Psoas muscle (tissue), 7 donors: ENCODE measurements at regions not wholly inside any gene's neighbourhood (a gene's known extent, or its start where the extent isn't known, plus 50 kb on each side); places are given as distances from the start of the nearest gene placed in this dataset.

Experiments
- ATAC-seq, 4 donors: fragments of 200-7000 bp; cut with Tn5 transposase; one replicate each; pipeline ENCODE4 v1.9.1; 2020; ENCODE audit warnings: moderate library complexity in 3 of 4, mild to moderate bottlenecking in 2 of 4
- DNase-seq, 2 donors: peaks; one replicate each; pipeline ENCODE4 v3.0.0-alpha.2; 2020
- H3K27ac ChIP-seq: fragments of 200-600 bp; one replicate; pipeline ENCODE4 v1.8.0; 2022
- H3K27me3 ChIP-seq, 3 donors: fragments of 200-600 bp in 1 of 3; one replicate each; pipeline versions ENCODE4 v1.6.1 to v1.8.0; 2013 to 2022; ENCODE audit warnings: low read length in 2 of 3, mild to moderate bottlenecking in 2 of 3, moderate library complexity in 1 of 3; ENCODE audit not compliant: insufficient read depth in 3 of 3
- H3K36me3 ChIP-seq, 2 donors: fragments of 200-600 bp in 1 of 2; one replicate each; pipeline versions ENCODE4 v1.6.1 to v1.8.0; 2013 to 2022; ENCODE audit warnings: low read depth in 1 of 2, mild to moderate bottlenecking in 1 of 2, moderate library complexity in 1 of 2; ENCODE audit not compliant: insufficient read depth in 1 of 2
- H3K4me1 ChIP-seq: fragments of 200-600 bp; one replicate; pipeline ENCODE4 v1.8.0; 2022
- H3K4me3 ChIP-seq: fragments of 200-600 bp; one replicate; pipeline ENCODE4 v1.8.0; 2022; ENCODE audit warnings: mild to moderate bottlenecking
- H3K9me3 ChIP-seq: fragments of 200-600 bp; one replicate; pipeline ENCODE4 v1.8.0; 2022
- WGBS, 3 donors: extraction: QIAGEN DNeasy Blood & Tissue Kit; methylation state at CpG; one replicate each; pipeline versions ENCODE4 v1.1.6 to v1.1.7; 2013; 5-methylcytosine and 5-hydroxymethylcytosine counted together
- intact Hi-C, 2 donors: fragments of 100-400 bp; cut with DNase I; formaldehyde crosslinking; loops; one replicate each; pipeline versions ENCODE4 v1.11.0 to v1.14.2; 2022
- TF ChIP-seq, protein P1 (sequence below): fragments of 200-600 bp; IDR thresholded peaks from one replicate; pipeline ENCODE4 v1.8.0; 2022; ENCODE audit warnings: antibody characterized with exemption
- donor health status: healthy with polysubstance abuse.
- donor health status: DM: no; HTN: no; CAD: no; lungs with moderate emphysema.
- donor health status: Bipolar disorder and iron deficiency.
- donor health status: healthy.
- donor health status: DM: yes; HTN: yes; CAD: no.
- donor health status: DM: no; HTN: no; CAD: no.
- donor health status: DM: yes; HTN: yes; CAD: no.

DNA sequence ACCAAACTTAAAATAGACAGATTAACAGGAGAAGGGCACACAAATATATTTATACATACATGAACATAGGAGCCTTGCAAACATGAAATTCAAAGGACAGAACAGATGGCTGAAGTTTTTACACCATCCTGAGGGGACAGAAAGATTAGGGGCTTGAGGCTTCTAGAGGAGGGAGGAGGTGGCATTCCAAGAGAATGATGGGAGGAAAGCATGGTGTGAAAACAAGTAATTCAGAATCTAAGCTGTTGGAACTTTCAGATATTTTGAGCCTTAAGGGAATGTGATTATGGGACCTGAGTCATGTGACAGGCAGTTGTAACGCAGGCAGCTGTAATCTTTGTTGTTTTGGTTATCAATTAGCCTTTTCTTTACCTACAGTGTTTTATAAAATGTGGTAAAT lies 225.2 kb upstream of the SPOPL start:
- Histone ChIP-seq H3K4me3 (no peak overlapping the region), H3K27ac (no peak overlapping the region), H3K9me3 (no peaks in the 10 kb centered on the region), H3K36me3 (no peaks in the 10 kb centered on the region), H3K4me1 (no peaks in the 10 kb centered on the region), H3K27me3 (no peaks in the 10 kb centered on the region)
- intact Hi-C loops, result no loop called here
- ATAC-seq (no peak), DNase-seq (no peak)
- TF ChIP-seq, protein P1, sequence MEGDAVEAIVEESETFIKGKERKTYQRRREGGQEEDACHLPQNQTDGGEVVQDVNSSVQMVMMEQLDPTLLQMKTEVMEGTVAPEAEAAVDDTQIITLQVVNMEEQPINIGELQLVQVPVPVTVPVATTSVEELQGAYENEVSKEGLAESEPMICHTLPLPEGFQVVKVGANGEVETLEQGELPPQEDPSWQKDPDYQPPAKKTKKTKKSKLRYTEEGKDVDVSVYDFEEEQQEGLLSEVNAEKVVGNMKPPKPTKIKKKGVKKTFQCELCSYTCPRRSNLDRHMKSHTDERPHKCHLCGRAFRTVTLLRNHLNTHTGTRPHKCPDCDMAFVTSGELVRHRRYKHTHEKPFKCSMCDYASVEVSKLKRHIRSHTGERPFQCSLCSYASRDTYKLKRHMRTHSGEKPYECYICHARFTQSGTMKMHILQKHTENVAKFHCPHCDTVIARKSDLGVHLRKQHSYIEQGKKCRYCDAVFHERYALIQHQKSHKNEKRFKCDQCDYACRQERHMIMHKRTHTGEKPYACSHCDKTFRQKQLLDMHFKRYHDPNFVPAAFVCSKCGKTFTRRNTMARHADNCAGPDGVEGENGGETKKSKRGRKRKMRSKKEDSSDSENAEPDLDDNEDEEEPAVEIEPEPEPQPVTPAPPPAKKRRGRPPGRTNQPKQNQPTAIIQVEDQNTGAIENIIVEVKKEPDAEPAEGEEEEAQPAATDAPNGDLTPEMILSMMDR, result no peak
- WGBS, 3 donors, result 52 to 59% (median 59%) methylated on average over 1 of the region's 1 CpG

DNA sequence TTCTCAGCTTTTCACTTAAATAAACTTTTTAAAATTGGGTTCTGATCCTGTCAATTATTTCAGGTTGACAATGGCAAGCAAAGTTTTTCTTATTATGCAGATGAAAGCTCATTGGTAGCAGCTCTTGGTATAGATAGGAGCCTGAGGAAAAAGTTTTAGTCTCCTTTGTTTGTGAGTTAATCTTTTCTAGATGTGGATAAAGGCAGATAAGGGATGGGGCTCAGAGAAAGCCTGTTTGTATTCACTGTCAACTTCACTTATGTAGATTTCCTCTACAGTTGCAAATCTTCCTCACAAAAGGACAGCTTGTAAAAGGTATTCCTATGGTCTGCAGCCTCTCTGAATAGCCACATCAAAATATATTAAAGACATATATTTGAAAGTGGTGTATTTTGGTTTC lies 224.5 kb upstream of the SPOPL start:
- H3K27me3 ChIP-seq, result no peaks in the 10 kb centered on the region
- H3K27ac ChIP-seq, result no peak overlapping the region
- H3K9me3 ChIP-seq, result no peaks in the 10 kb centered on the region
- no peaks in the 10 kb centered on the region for H3K4me1 ChIP-seq
- intact Hi-C loops, result no loop called here
- ATAC-seq, result no peak
- no peaks in the 10 kb centered on the region for H3K36me3 ChIP-seq
- no peak for DNase-seq
- no peak overlapping the region for H3K4me3 ChIP-seq
- TF ChIP-seq, protein P1, result no peak

DNA sequence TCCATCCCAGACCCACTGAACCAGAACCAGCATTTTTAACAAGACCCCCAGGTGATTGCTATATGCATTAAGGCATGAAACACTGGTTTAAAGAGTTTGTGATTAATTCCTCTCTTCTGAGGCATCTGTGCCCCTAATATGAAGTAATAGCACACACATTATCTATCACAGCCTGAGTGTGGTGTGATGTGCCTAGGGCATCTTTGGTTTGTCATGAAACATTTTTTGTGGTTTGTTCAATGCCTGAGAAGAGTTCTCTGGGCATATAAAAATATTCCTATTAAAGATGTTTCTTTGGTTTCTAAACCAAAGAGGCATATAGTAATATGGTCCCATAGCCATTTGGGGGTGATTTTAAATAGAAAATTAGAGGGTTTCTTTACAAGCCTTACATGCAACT lies 221.7 kb upstream of the SPOPL start:
- Histone ChIP-seq H3K27me3 (no peaks in the 10 kb centered on the region), H3K9me3 (no peaks in the 10 kb centered on the region), H3K27ac (no peak overlapping the region), H3K4me3 (no peak overlapping the region), H3K36me3 (no peaks in the 10 kb centered on the region), H3K4me1 (no peaks in the 10 kb centered on the region)
- ATAC-seq, result no peak
- TF ChIP-seq, protein P1, result no peak
- DNase-seq, result no peak
- intact Hi-C loops, result no loop called here

DNA sequence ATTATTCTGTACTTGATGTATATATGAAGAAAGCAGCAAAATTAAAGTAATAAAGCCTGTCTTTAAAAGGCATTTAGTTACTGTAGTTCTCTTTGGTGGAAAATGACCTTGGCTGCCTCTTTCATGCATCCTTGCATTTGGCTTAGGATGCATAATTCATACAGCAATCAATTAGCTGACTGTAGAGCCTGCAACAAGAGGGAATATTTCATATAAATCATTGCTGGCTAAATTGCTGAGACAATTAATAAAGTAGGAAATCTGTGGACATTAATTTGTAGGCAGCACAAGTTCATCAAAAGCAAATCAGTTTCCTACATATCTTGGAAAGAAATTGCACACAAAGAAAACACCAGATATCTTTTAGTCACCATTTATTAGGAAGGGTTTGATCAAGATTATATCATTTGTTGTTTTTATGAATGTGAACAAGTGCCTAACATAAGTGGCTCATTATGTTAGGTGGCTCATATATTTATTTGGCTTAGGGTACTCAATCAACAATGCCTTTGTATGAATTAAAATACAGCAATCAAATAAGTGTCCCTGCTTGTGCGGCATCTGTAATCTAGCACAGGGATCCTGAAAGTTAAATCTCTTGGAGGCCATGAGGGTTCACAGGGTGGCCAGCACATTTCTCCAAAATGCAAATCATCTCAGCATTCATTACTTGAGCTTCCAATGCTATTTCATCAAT lies 220.4 kb upstream of the SPOPL start:
- no peak overlapping the region for H3K4me3 ChIP-seq
- H3K9me3 ChIP-seq, result peaks cover 4% of the 10 kb centered on the region
- intact Hi-C loops, result no loop called here
- ATAC-seq (no peak), DNase-seq (no peak)
- WGBS, 3 donors, result 99 to 100% (median 100%) methylated on average over 1 of the region's 1 CpG
- H3K27me3 ChIP-seq, result no peaks in the 10 kb centered on the region
- H3K4me1 ChIP-seq, result no peaks in the 10 kb centered on the region
- H3K36me3 ChIP-seq, result no peaks in the 10 kb centered on the region
- TF ChIP-seq, protein P1, result no peak
- H3K27ac ChIP-seq, result no peak overlapping the region

DNA sequence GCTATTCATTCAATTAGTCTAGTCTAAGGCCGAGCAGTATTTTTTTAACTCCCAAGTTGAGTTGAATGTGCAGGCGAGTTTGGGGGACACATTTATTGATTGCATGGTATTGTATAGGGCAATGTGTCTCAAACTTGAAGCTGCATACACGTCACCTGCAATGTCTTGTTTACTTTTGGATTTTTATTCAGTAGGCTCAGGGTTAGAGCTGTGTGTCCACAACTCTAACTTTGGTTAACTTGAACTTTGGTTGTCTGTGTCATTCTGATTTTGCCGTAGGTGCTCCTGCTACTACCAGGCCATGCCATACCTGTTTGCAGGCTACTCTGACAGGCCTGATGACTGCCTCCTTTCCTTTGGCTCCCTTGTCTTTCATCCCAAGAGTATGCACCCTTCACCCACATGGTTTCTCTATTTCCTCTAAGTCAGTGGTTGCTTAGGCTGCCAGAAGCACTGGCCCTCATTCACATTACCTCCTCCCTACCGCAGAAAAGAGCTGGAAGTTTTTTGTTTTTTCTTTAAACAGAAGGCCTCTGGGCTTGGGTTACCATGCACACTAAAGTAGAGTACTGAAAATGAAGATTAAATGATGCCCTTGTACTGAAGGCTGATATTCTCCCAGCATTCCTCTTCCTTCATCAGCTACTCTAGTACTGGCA lies 219.4 kb upstream of the SPOPL start:
- no peaks in the 10 kb centered on the region for H3K36me3 ChIP-seq
- DNase-seq, result no peak
- no peaks in the 10 kb centered on the region for H3K27me3 ChIP-seq
- peaks cover 4% of the 10 kb centered on the region for H3K9me3 ChIP-seq
- ATAC-seq, result no peak
- TF ChIP-seq, protein P1, result no peak
- intact Hi-C loops, result no loop called here
- 88 to 93% (median 91%) methylated on average over 5 of the region's 5 CpGs for WGBS, 3 donors
- no peaks in the 10 kb centered on the region for H3K4me1 ChIP-seq
- H3K27ac ChIP-seq, result no peak overlapping the region
- H3K4me3 ChIP-seq, result no peak overlapping the region
